Forelimb muscle (tissue), 1 donor: ENCODE measurements at regions not wholly inside any gene's neighbourhood (a gene's known extent, or its start where the extent isn't known, plus 50 kb on each side); places are given as distances from the start of the nearest gene placed in this dataset.

Source experiments
- DNase-seq: peaks from one replicate; pipeline ENCODE4 v3.0.0-alpha.2; 2013; ENCODE audit warnings: low read depth

- DNase-seq = no peak
These were observed 363.8 kb downstream of the PMP22 start for GRCh38 chr17:14901376-14901775.

GRCh38 chr17:14886200-14886739 is 378.9 kb downstream of the PMP22 start:
- DNase-seq = no peak

GRCh38 chr17:14882131-14882530 is 383.0 kb downstream of the PMP22 start:
- no peak for DNase-seq

- DNase-seq = no peak
These were observed 389.3 kb downstream of the PMP22 start for GRCh38 chr17:14875557-14876412.

GRCh38 chr17:14873996-14874395 is 391.1 kb downstream of the PMP22 start:
- no peak for DNase-seq

GRCh38 chr17:14873540-14873939 is 391.6 kb downstream of the PMP22 start:
- no peak for DNase-seq

- DNase-seq = no peak
These were observed 393.2 kb downstream of the PMP22 start for GRCh38 chr17:14871921-14872320.

GRCh38 chr17:14866266-14866665 is 398.9 kb downstream of the PMP22 start:
- DNase-seq = no peak

GRCh38 chr17:14864127-14864526 is 401.0 kb downstream of the PMP22 start:
- DNase-seq = no peak

- DNase-seq = no peak
These were observed 405.6 kb downstream of the PMP22 start for GRCh38 chr17:14859542-14859941.

GRCh38 chr17:14856176-14856575 is 408.9 kb downstream of the PMP22 start:
- no peak for DNase-seq

GRCh38 chr17:14854691-14855090 is 410.4 kb downstream of the PMP22 start:
- no peak for DNase-seq

GRCh38 chr17:14845591-14846281 is 419.4 kb downstream of the PMP22 start:
- no peak for DNase-seq

GRCh38 chr17:14843086-14843795 is 421.9 kb downstream of the PMP22 start:
- DNase-seq = no peak

- DNase-seq = no peak
These were observed 424.4 kb downstream of the PMP22 start for GRCh38 chr17:14840616-14841231.

GRCh38 chr17:14838567-14838966 is 426.6 kb downstream of the PMP22 start:
- DNase-seq = no peak

GRCh38 chr17:14833201-14833785 is 431.8 kb downstream of the PMP22 start:
- no peak for DNase-seq

- no peak for DNase-seq
These were observed 433.6 kb downstream of the PMP22 start for GRCh38 chr17:14831491-14831890.

- DNase-seq = no peak
These were observed 437.7 kb downstream of the PMP22 start for GRCh38 chr17:14827396-14827919.

GRCh38 chr17:14826358-14826757 is 438.8 kb downstream of the PMP22 start:
- DNase-seq = no peak

GRCh38 chr17:14818469-14818868 is 446.7 kb downstream of the PMP22 start:
- no peak for DNase-seq
